HG02571 (cell line): ENCODE measurements at regions not wholly inside any gene's neighbourhood (a gene's known extent, or its start where the extent isn't known, plus 50 kb on each side); places are given as distances from the start of the nearest gene placed in this dataset.

Experiments used
- ATAC-seq: cut with Tn5 transposase; IDR thresholded peaks from one replicate; pipeline ENCODE4 v1.9.1; 2021; ENCODE audit warnings: mild to moderate bottlenecking, moderate library complexity; ENCODE audit not compliant: unreplicated experiment

GRCh38 chr2:53286345-53286744, 481.3 kb upstream of the CHAC2 start:
- ATAC-seq: no peak

GRCh38 chr2:53275743-53276142, 491.9 kb upstream of the CHAC2 start:
- no peak for ATAC-seq

- no peak for ATAC-seq
These were observed 499.0 kb upstream of the CHAC2 start for GRCh38 chr2:53268626-53269025.

- no peak for ATAC-seq
These were observed 499.5 kb upstream of the CHAC2 start for GRCh38 chr2:53268086-53268485.

- ATAC-seq: no peak
These were observed 501.9 kb upstream of the CHAC2 start for GRCh38 chr2:53265544-53266299.

GRCh38 chr2:53260568-53260967, 507.0 kb upstream of the CHAC2 start:
- no peak for ATAC-seq

- ATAC-seq: no peak
These were observed 508.1 kb upstream of the CHAC2 start for GRCh38 chr2:53259395-53260009.

GRCh38 chr2:53257287-53257686, 510.3 kb upstream of the CHAC2 start:
- no peak for ATAC-seq

- ATAC-seq: no peak
These were observed 514.4 kb upstream of the CHAC2 start for GRCh38 chr2:53253244-53253643.

GRCh38 chr2:53252115-53252514, 515.5 kb upstream of the CHAC2 start:
- no peak for ATAC-seq

GRCh38 chr2:53247956-53248735, 519.5 kb upstream of the CHAC2 start:
- no peak for ATAC-seq

- ATAC-seq: no peak
These were observed 524.2 kb upstream of the CHAC2 start for GRCh38 chr2:53243430-53243829.

- no peak for ATAC-seq
These were observed 525.5 kb upstream of the CHAC2 start for GRCh38 chr2:53242090-53242489.

GRCh38 chr2:53235836-53236582, 531.6 kb upstream of the CHAC2 start:
- ATAC-seq: no peak

- ATAC-seq: no peak
These were observed 533.1 kb upstream of the CHAC2 start for GRCh38 chr2:53234548-53234903.

GRCh38 chr2:53233759-53234547, 533.7 kb upstream of the CHAC2 start:
- ATAC-seq: no peak

- no peak for ATAC-seq
These were observed 535.7 kb upstream of the CHAC2 start for GRCh38 chr2:53231908-53232307.

- ATAC-seq: no peak
These were observed 536.9 kb upstream of the CHAC2 start for GRCh38 chr2:53230691-53231090.

GRCh38 chr2:53227535-53227934, 540.1 kb upstream of the CHAC2 start:
- no peak for ATAC-seq

- no peak for ATAC-seq
These were observed 546.6 kb upstream of the CHAC2 start for GRCh38 chr2:53220969-53221368.
